ENCODE measurements at regions not wholly inside any gene's neighbourhood (a gene's known extent, or its start where the extent isn't known, plus 50 kb on each side); places are given as distances from the start of the nearest gene placed in this dataset.

GRCh38 chr14:22036541-22037239 is 363.1 kb upstream of the OR4E1 start:
- DNase-seq (ENCODE audit: low read depth), result no peak

GRCh38 chr14:22026527-22026926 is 352.9 kb upstream of the OR4E1 start:
- no peak for DNase-seq (ENCODE audit: low read depth)

- no peak for DNase-seq (ENCODE audit: low read depth)
These were observed 352.3 kb upstream of the OR4E1 start for GRCh38 chr14:22025879-22026278.

GRCh38 chr14:22024137-22024536 is 350.5 kb upstream of the OR4E1 start:
- no peak for DNase-seq (ENCODE audit: low read depth)

GRCh38 chr14:22018890-22019289 is 345.3 kb upstream of the OR4E1 start:
- DNase-seq (ENCODE audit: low read depth), result no peak

DNA sequence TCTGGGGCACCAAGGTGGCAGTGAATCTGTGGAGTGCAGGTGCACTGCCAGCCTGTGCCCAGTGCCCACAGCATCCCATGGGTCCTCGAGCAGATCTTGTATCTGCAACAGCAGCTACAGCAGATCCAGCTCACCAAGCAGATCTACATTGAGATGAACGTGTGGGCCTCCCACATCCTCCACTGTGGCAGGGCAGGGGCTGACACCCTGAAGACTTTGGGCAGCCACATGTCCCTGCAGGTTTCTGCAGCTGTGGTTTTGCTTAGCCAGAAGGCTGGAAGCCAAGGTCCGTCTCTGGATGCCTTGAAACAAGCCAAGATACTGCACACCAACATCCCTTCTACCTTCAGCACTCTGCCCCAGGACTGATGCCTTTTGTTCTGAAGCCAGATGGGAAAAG is 338.8 kb upstream of the OR4E1 start:
- no peak for DNase-seq (ENCODE audit: low read depth)

DNA sequence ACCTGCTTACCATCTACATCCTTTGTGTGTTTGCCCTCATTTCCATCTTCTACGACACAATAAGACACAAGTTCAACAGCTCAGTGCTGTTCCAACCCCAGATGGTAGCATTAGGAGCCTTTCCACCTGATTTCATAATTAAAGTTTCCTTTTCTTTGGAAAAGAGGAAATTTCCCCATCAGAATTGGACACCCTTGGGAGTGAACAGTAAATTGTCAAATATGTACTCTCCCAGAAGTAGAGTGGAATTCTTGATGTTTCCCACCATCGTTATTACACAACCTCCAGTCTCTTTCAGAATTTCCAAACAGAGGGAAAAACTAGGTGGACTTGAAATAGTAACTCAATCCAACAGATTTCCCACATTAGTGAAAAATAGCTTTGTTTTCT is 337.6 kb upstream of the OR4E1 start:
- no peak for DNase-seq (ENCODE audit: low read depth)

DNA sequence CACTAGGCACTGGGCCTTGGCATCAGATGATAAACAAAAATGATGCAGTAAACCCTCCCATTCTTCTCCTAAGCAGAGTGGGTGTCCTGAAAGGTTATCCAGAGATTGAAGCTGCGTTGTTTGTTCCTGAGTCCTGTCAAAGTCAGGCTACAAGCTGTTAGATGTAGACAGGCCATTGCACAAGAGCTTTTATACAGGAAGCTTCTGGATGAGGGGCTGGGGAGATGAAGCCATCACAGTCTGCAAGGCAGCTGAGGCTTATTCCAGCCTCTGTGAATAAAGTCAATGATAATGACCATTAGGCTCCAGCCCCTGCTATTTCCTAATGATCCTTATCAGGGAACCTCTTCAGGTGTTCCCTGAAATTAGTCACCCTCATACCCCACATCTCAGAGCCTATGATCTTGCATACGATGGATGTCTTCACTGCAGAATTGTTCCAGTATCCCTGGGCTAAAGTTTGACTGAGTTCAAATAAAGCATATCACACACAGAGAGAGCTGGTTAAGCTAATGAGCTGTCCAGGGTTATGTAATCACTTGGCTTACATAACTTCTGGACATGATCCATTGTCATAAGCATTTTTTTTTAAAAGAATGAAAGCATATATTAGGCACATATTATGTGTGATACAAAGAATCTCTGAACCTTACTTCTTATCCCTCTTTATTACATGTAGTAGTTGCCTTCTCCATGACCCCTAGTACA is 337.1 kb upstream of the OR4E1 start:
- DNase-seq (ENCODE audit: low read depth), result no peak

DNA sequence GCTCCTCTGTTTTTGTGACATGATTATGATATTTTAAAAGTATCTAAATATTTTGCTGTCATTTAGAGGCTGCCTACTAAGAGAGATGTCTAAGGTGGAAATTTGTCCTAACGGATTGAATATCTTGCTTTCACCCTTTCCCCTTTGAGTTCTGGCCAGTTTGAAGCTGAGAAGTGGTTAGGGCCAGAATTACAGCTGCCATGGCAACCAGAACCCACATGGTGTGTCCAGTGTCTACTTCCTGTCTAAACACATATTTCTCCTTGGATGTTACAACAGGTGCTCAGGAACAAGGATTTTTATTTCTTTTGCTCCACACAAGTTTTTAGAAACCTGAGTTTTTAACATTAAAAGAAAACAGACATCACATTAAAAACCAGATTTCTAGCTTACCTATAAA is 335.1 kb upstream of the OR4E1 start:
- no peak for DNase-seq (ENCODE audit: low read depth)

GRCh38 chr14:22007784-22008412 is 334.3 kb upstream of the OR4E1 start:
- DNase-seq (ENCODE audit: low read depth), result no peak

- DNase-seq (ENCODE audit: low read depth), result no peak
These were observed 333.7 kb upstream of the OR4E1 start for GRCh38 chr14:22007363-22007762.

DNA sequence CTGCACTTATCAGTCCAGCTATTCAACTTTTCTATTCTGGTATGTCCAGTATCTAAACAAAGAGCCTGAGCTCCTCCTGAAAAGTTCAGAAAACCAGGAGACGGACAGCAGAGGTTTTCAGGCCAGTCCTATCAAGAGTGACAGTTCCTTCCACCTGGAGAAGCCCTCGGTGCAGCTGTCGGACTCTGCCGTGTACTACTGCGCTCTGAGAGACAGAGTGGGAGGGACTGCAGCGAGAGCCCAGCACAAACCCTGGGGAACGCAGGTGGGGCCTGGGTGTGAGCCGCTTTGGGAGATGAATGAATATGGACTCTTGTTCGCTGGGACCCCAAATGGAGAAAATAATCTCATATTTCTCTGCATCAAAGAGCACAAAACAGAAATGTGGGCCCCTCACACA is 329.8 kb upstream of the OR4E1 start:
- DNase-seq (ENCODE audit: low read depth), result no peak

DNA sequence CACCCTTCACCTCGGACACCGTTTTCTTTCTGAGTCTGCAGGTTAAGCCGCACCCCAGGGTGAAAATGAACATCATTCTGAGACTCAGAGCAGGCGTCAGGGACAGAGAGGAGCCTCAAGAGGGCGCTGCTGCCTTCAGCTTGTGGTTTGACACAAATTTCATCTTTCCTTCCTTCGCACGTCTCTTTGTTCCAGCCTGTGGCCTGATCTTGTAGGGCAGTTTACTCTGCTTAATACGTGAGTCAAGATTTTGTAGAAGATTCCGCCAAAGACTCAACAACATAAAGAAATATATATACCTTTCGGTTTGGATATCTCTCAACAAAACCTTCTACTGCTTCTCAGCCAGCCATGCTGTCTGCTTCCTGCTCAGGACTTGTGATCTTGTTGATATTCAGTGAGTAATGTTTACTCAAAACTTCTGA is 329.3 kb upstream of the OR4E1 start:
- DNase-seq (ENCODE audit: low read depth), result no peak

DNA sequence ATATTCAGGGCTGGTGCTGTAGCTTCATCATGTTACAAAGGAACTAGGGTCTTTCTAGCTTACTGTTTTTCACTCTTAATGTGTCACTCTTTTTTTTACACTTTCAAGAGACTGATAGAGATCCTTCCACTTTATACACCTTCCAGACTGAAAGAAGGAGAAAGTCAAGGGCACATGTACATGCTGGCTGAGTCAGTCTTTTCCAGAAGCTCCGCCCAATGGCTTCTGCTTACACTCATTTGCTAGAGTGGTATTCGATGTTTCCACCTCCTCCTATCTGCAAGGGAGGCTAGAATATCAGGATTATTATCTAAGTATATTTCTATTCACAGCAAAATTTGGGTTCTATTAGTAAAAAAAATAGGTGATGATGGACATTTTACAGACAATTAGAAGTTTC is 325.8 kb upstream of the OR4E1 start:
- DNase-seq (ENCODE audit: low read depth), result no peak

GRCh38 chr14:21997300-21997699 is 323.7 kb upstream of the OR4E1 start:
- DNase-seq (ENCODE audit: low read depth), result no peak

GRCh38 chr14:21995332-21995731 is 321.7 kb upstream of the OR4E1 start:
- DNase-seq (ENCODE audit: low read depth), result no peak

GRCh38 chr14:21993837-21994236 is 320.2 kb upstream of the OR4E1 start:
- DNase-seq (ENCODE audit: low read depth), result no peak

DNA sequence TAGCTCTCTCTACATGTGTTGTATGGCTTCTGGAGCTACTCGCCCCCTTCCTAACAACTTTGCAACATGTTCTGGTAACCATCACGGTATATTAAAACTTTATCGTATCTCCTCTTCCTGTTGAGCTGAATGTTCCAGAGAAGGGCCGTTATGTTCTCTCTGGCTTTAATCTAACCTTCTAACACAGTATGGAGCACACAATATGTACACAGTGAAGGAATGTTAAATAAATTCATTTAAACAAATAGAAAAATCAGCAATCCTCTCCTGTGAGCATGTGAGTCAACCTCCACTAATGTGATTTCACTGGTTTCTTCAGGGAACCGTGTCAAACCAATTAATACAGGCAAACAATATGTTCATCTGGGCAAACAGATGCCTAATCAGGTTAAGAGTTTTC is 319.5 kb upstream of the OR4E1 start:
- DNase-seq (ENCODE audit: low read depth), result no peak

- no peak for DNase-seq (ENCODE audit: low read depth)
These were observed 317.5 kb upstream of the OR4E1 start for GRCh38 chr14:21991130-21991529.

DNA sequence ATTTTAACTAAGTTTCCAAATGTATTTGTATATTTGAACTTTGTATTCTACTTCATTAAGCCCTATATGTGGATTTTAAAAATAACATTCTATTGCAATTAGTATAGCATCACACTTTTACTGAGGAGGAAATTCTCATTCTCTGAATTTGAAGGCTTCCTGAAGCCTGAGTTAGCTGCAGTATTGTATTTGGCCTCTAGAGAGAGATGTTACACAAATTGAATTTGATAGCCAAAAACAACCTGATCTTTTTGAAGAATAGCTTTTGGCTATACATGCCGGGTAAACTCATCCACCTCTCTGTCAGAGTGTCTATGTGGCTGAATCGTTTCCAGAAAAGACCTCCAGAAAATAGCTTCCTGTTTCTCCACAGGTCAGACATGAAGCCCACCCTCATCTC is 316.5 kb upstream of the OR4E1 start:
- DNase-seq (ENCODE audit: low read depth), result no peak

DNA sequence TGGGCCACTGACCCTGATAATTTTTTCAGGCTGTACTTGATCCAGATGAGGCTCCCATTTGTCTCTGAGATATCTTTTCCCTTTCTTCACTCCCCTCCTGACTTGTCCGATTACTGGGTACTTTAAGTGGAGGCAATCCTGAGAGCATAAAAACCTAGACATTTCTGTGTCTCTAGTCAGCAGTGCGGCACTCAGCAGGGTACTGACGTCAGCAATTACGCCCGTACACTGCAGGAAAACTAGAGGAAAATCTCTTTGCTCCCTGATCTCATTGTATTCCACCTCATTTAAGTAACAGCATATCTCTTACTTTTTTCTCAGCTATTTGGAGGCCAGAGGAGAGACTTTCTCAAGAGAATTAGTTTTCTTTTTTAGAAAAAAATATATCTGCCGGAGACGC is 315.5 kb upstream of the OR4E1 start:
- no peak for DNase-seq (ENCODE audit: low read depth)

GRCh38 chr14:21988413-21988812 is 314.8 kb upstream of the OR4E1 start:
- no peak for DNase-seq (ENCODE audit: low read depth)

DNA sequence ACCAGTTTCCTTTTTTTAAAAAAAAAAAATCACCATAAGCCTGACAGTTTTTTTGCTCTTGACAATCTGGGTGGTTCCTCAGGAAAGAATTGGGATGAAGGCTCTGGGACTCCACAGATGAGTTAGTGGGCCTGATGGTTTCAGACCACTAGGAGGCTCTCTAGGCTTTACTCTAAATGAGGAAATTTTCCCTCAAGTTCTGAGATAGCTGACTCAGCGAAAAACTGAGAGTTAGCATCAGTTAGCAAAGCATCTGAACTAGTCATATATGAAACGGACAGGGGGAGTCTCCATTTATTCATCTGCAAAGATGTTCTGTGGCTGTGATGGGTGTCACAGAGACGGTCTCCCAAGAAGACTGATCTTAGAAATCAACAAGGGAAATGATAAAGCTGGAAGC is 314.3 kb upstream of the OR4E1 start:
- no peak for DNase-seq (ENCODE audit: low read depth)

DNA sequence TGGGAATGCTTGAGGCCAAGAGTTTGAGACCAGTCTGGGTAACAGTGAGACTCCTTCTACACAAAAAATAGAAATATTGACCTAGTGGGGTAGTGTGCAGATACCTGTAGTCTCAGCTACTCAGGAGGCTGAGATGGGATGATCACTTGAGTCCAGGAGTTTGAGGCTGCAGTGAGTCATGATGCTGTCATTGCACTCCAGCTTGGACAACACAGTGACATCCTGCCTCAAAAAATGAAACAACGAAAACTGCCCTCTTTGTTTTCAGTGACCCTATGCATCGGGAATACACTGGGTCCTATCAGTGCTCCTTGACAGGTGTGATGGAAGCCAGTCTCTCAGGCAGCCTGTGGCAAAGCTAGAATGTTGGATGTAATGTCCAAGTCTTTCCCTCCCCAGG is 311.5 kb upstream of the OR4E1 start:
- DNase-seq (ENCODE audit: low read depth), result no peak
